ENCODE measurements at regions not wholly inside any gene's neighbourhood (a gene's known extent, or its start where the extent isn't known, plus 50 kb on each side); places are given as distances from the start of the nearest gene placed in this dataset.

- no peak for DNase-seq (ENCODE audit: low read depth in 2 of 2)
Observed at GRCh38 chr12:132424811-132425210, 65.1 kb upstream of the FBRSL1 start.

GRCh38 chr12:132423820-132424645 lies 65.9 kb upstream of the FBRSL1 start:
- DNase-seq (ENCODE audit: low read depth in 2 of 2) = no peak

- no peak for DNase-seq (ENCODE audit: low read depth in 2 of 2)
Observed at GRCh38 chr12:132423251-132423819, 66.6 kb upstream of the FBRSL1 start.

- peak; percentile 26 to 37 for DNase-seq (ENCODE audit: low read depth in 2 of 2)
Observed at GRCh38 chr12:132422381-132423043, 67.4 kb upstream of the FBRSL1 start.

GRCh38 chr12:132422040-132422380 lies 67.9 kb upstream of the FBRSL1 start:
- no peak for DNase-seq (ENCODE audit: low read depth in 2 of 2)

GRCh38 chr12:132419631-132420246 lies 70.2 kb upstream of the FBRSL1 start:
- no peak for DNase-seq (ENCODE audit: low read depth in 2 of 2)

GRCh38 chr12:132418393-132418925 lies 71.5 kb upstream of the FBRSL1 start:
- no peak for DNase-seq (ENCODE audit: low read depth in 2 of 2)

GRCh38 chr12:132417741-132418140 lies 72.2 kb upstream of the FBRSL1 start:
- no peak for DNase-seq (ENCODE audit: low read depth in 2 of 2)

GRCh38 chr12:132416827-132417226 lies 73.1 kb upstream of the FBRSL1 start:
- no peak for DNase-seq (ENCODE audit: low read depth in 2 of 2)

GRCh38 chr12:132416121-132416673 lies 73.8 kb upstream of the FBRSL1 start:
- DNase-seq (ENCODE audit: low read depth in 2 of 2) = no peak

GRCh38 chr12:132415327-132416120 lies 74.4 kb upstream of the FBRSL1 start:
- DNase-seq (ENCODE audit: low read depth in 2 of 2) = no peak

GRCh38 chr12:132414634-132415326 lies 75.2 kb upstream of the FBRSL1 start:
- DNase-seq (ENCODE audit: low read depth in 2 of 2) = peak in 1 of 2 experiments; percentile 18

GRCh38 chr12:132413931-132414588 lies 75.9 kb upstream of the FBRSL1 start:
- no peak for DNase-seq (ENCODE audit: low read depth in 2 of 2)

GRCh38 chr12:132411457-132411856 lies 78.5 kb upstream of the FBRSL1 start:
- DNase-seq (ENCODE audit: low read depth in 2 of 2) = no peak

- no peak for DNase-seq (ENCODE audit: low read depth in 2 of 2)
Observed at GRCh38 chr12:132410849-132411248, 79.1 kb upstream of the FBRSL1 start.

GRCh38 chr12:132410296-132410625 lies 79.7 kb upstream of the FBRSL1 start:
- DNase-seq (ENCODE audit: low read depth in 2 of 2) = no peak

- DNase-seq (ENCODE audit: low read depth in 2 of 2) = no peak
Observed at GRCh38 chr12:132409495-132410295, 80.3 kb upstream of the FBRSL1 start.

- DNase-seq (ENCODE audit: low read depth in 2 of 2) = no peak
Observed at GRCh38 chr12:132408626-132409494, 79.5 kb upstream of the GALNT9 start.
